NCI-H2196 treated with DMSO at 0.1 percent for 48 hours (cell line): ENCODE measurements at regions not wholly inside any gene's neighbourhood (a gene's known extent, or its start where the extent isn't known, plus 50 kb on each side); places are given as distances from the start of the nearest gene placed in this dataset.
"Not testable (repeated sequence)": the region's sequence is repeated elsewhere in the genome, so short reads cannot be mapped to it uniquely, and the experiment has no call there.

Experiments used
- DNase-seq: peaks from one replicate; lab custom pipeline; 2025; ENCODE audit not compliant: unreplicated experiment; lab: John Stamatoyannopoulos, UW

DNA sequence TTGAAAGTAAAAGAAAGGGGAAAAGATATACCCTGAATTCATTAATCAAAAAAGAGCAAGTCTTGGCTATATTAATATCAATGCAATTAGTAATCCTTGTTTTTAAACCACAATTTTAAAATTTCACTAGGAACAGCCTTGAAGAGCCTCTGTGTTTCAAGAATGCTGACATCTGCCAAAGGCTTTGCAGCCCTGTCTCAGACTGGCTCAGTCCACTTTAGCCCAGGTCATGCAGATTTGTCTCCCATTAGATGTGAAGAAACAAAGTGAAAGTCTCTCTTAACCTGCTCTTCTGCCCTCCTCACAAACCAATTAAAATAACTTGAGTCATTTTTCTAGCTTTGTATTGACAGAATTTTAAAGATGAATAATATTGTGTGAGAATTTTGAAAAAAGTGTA is 102.7 kb upstream of the CARMIL1 start:
- no peak for DNase-seq

DNA sequence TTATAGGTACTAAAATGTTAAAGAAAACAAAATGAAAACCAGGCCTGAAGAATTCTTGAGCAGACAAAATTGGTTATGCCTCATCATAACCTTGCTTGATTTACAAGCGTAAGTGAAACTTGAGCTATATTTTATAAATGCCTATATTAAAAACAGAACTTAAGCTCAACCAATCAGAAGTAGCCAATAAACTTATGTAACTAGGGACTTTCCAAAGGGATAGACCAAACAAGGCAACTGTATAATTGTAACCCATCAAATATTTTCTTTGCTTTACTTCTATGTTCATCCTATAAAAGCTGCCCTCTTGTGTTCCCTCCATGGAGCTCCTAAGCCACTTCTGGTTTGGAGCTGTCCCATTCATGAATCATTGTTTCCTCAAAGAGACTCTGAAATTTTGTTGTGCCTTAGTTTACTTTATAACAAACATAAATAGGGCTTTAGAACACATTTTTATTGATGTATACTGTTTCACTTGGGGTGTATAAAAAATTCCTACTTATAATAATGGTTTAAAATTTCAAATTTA is 101.6 kb upstream of the CARMIL1 start:
- no peak for DNase-seq

- DNase-seq: no peak
These were observed 100.7 kb upstream of the CARMIL1 start for GRCh38 chr6:25178336-25179035.

- no peak for DNase-seq
These were observed 100.0 kb upstream of the CARMIL1 start for GRCh38 chr6:25179051-25179778.

DNA sequence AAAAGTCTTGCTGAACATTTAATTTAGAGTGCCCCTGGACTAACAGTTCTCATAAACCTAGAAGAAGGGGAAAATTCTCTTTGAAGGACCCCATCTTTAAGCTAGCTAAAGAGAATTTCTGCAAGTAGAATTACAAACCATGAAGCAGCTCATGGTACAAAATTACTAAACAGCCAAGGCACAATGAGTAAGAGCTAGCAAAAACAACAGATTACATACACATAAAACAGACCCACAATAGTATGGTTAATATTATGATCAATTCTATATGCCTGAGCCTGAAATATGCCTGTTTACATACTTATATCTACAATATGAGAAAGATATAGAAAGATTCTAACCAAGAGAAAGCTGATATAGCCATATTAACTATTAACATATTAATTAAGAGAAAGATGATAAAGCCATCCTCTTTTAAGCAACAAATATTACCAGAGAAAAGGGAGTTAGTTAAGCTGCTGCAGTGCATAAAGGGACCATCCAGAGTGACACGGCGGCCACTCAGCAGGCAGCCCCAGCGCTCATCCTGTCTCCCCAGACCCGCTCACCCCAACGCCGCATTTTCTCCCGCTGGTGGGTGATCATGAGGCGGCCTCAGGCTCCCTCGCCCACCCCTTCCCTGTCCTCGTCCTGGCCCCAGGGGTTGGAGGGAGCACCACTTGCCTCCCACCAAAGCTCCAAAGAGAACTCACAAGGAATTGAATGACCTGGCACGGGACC is 98.4 kb upstream of the CARMIL1 start:
- no peak for DNase-seq

GRCh38 chr6:25181350-25181724 is 97.8 kb upstream of the CARMIL1 start:
- no peak for DNase-seq

DNA sequence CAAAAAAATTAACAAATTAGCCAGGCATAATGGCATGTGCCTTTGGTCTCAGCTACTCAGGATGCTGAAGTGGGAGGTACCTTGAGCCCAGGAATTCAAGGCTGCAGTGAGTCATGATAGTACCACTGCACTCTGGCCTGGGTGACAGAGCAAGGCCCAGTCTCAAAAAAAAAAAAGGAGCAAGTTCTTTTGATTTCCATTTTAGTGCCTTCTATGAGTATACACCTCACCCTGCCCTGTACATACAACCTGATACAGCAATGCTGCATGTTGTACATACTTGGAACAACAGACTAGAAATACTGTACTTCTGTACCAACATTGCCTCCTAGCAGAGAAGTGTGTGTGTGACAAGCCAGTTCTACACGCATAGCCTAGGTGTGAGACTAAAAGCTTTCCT is 97.3 kb upstream of the CARMIL1 start:
- DNase-seq: no peak

DNA sequence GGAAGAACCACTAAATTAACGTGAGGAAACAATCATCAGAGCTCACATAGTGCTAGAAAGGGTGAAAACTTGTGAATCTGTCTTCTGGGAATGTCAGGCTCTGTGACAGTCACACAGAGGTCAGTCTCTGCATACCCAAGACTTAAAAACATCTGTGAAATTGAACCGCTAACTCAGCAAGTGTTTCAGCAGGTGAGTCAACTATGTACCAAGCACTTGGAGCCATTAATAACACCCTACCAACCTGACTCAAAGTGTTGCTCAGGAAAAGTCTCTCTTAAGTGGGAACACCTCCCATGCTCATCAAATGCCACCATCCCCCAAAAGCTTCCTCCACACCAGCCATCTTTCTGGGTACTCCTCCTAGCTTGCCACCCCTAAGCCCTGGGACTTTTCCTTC is 92.3 kb upstream of the CARMIL1 start:
- DNase-seq: no peak

DNA sequence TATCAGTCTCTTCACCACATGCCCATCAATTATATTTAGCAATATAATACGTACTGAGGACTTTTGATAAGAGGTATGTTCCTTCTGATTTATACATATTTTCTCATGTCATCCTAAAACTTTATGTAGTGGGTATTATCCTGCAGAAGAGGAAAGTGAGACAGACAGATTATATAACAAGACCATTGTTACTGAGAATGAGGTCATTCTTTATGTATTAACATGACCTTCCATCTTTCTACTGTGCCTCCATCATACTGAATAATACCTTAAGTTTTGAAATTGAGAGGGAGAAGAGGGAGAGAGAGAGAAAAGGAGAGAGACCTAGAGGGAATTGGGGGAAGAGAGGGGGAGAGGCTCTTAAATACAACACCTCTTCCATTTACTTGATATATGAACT is 90.9 kb upstream of the CARMIL1 start:
- no peak for DNase-seq

GRCh38 chr6:25192590-25193459 is 86.3 kb upstream of the CARMIL1 start:
- no peak for DNase-seq

GRCh38 chr6:25193460-25194171 is 85.6 kb upstream of the CARMIL1 start:
- DNase-seq: no peak

GRCh38 chr6:25194172-25194678 is 84.9 kb upstream of the CARMIL1 start:
- DNase-seq: no peak

DNA sequence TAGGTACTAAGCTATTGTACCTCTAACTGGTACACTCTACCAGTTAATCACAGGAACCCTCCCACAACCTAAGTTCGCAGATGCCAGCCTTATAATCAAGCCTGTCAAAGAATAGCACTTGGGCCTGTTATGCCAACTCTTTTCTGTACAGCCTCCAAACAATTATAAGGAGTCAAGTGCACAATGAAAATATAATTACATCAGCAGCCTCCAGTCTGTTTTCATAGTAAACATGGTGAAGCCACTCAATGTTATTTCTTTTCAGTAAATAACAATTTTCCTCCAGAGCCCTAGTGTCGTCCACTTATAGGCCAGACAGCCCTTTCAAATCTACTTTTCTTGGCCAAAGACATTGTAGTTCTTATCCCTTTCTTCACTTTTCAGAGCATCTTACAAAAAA is 82.7 kb upstream of the CARMIL1 start:
- DNase-seq: no peak

GRCh38 chr6:25197111-25197510 is 82.1 kb upstream of the CARMIL1 start:
- no peak for DNase-seq

DNA sequence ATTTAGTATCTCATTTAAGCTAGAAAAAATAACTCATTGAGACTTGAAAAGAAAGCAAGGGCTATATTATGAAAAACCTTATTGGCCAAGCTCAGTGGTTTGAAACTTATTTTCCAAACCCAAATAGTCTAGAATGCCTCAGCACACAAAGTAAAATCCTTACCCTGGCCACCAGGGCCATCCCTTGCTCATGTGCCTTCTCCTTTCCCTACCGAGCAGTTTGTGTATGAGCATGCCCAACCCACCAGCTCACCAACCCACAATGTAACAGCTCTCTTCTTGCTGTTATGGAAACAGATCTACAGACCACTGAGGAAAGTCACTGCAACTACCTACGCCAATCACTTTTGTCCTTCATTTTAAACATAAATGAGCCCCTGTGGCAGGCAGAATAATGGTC is 79.6 kb upstream of the CARMIL1 start:
- DNase-seq: no peak

GRCh38 chr6:25202504-25202903 is 76.7 kb upstream of the CARMIL1 start:
- DNase-seq: no peak

DNA sequence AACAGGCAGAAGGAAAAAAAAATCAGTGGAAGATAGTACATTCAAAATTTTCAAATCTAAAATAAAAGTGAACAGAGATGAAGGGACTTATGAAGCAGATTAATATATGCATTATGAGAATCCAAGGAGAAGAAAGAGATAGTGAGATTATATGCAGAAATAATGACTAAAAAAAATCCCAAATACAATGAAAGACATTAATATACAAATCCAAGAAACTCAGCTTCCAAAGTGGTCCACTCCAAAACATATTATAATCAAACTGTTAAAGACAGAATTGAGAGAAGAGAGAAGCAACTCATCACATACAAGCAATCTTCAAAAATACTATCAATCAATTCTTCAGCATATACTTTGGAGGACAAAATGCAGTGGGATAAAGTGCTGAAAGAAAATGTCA is 73.5 kb upstream of the CARMIL1 start:
- no peak for DNase-seq

DNA sequence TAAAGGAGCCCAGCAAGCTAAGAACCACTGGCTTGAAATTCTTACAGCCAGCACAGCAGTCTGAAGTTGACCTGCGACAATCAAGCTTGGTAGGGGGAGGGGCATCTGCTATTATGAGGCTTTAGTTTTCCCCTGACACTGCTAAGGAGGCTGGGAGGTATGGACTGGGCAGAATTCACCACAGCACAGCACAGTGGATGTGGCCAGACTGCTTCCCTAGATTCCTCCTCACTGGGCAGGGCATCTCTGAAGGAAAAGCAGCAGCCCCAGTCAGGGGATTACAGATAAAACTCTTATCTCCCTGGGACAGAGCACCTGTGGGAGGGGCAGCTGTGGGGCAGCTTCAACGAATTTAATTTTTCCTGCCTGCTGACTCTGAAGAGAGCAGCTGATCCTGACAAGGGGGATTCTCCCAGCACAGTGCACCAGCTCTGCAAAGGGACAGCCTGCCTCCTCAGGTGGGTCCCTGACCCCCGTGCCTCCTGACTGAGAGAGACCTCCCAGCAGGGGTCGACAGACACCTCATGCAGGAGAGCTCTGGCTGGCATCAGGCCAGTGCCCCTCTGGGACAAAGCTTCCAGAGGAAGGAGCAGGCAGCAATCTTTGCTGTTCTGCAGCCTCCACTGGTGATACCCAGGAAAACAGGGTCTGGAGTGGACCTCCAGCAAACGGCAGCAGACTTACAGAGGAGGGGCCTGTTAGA is 71.6 kb upstream of the CARMIL1 start:
- DNase-seq: not testable (repeated sequence)

GRCh38 chr6:25215881-25216280 is 63.3 kb upstream of the CARMIL1 start:
- no peak for DNase-seq

- no peak for DNase-seq
These were observed 61.9 kb upstream of the CARMIL1 start for GRCh38 chr6:25217302-25217701.
